ENCODE measurements at regions not wholly inside any gene's neighbourhood (a gene's known extent, or its start where the extent isn't known, plus 50 kb on each side); places are given as distances from the start of the nearest gene placed in this dataset.

GRCh38 chr20:1827974-1828785 lies 67.0 kb upstream of the SIRPA start (continued):
- TF ChIP-seq KMT2A (CRISPR knock-in tag; IDR thresholded peaks at IDR 0.05) (no peak), ARID3A (IDR thresholded peaks at IDR 0.05; ENCODE audit: low read depth, low read length) (no peak), HMGXB3 (CRISPR knock-in tag; IDR thresholded peaks at IDR 0.05; ENCODE audit: borderline replicate concordance) (no peak), PITX1 (CRISPR knock-in tag; IDR thresholded peaks at IDR 0.05) (no peak; the same call in 1 of the 2 replicates), ATM (IDR thresholded peaks at IDR 0.05; ENCODE audit: borderline replicate concordance) (no peak), ZNF382 (CRISPR knock-in tag; IDR thresholded peaks at IDR 0.05; ENCODE audit: borderline replicate concordance) (no peak), IRX3 (CRISPR knock-in tag; IDR thresholded peaks at IDR 0.05; ENCODE audit: borderline replicate concordance, low read depth) (peak; percentile 33; the same call in 1 of the 2 replicates), HMG20A (CRISPR knock-in tag; IDR thresholded peaks at IDR 0.05; ENCODE audit: borderline replicate concordance) (0 out of 2 replicates have a peak, but pooled peaks have one; percentile 12), JUNB (CRISPR knock-in tag; IDR thresholded peaks at IDR 0.05; ENCODE audit: borderline replicate concordance) (no peak), ZNF580 (CRISPR knock-in tag; IDR thresholded peaks at IDR 0.05; ENCODE audit: borderline replicate concordance, low read depth) (0 out of 2 replicates have a peak, but pooled peaks have one; percentile 27), ZBTB40 (IDR thresholded peaks at IDR 0.05) (no peak), ZBTB40 (CRISPR knock-in tag; IDR thresholded peaks at IDR 0.05) (peak; percentile 25; the same call in 1 of the 2 replicates), BCL6 (CRISPR knock-in tag; IDR thresholded peaks at IDR 0.05) (peak; percentile 58; the same call in 1 of the 2 replicates)

Data from HepG2 (cell line).